H1 (cell line): ENCODE measurements at regions not wholly inside any gene's neighbourhood (a gene's known extent, or its start where the extent isn't known, plus 50 kb on each side); places are given as distances from the start of the nearest gene placed in this dataset.

Experiments used
- CHD2 ChIP-seq: IDR thresholded peaks from 2 replicates; pipeline ENCODE4 v1.6.1; 2012; ENCODE audit warnings: low read length, improper control_type of control experiment
- NRF1 ChIP-seq: IDR thresholded peaks from 2 replicates; pipeline ENCODE4 v1.6.1; 2011; ENCODE audit warnings: mild to moderate bottlenecking, low read depth, low read length, improper control_type of control experiment
- PHF8 ChIP-seq: fragments of 200-600 bp; sonication (generic); conservative IDR thresholded peaks from 2 replicates; pipeline ENCODE4 v1.7.1; 2012; ENCODE audit warnings: low read depth, mild to moderate bottlenecking, inconsistent platforms, low read length, moderate library complexity
- SIRT6 ChIP-seq: IDR thresholded peaks from one replicate; pipeline ENCODE4 v1.7.1; 2012; ENCODE audit warnings: low read length, inconsistent platforms
- SIX5 ChIP-seq: IDR thresholded peaks from 2 replicates; pipeline ENCODE4 v1.6.1; 2011; ENCODE audit warnings: mild to moderate bottlenecking, low read depth, low read length
- SP4 ChIP-seq: IDR thresholded peaks from 2 replicates; pipeline ENCODE4 v1.6.1; 2012; ENCODE audit warnings: low read length, inconsistent platforms

- TF ChIP-seq SP4 (no peak), SIX5 (no peak), SIRT6 (no peak), CHD2 (no peak), PHF8 (no peak), NRF1 (no peak)
Measured at GRCh38 chr13:111539252-111539651, 218.8 kb downstream of the TEX29 start (continued).
